Hematopoietic multipotent progenitor cell (in vitro differentiated cells): ENCODE measurements at regions not wholly inside any gene's neighbourhood (a gene's known extent, or its start where the extent isn't known, plus 50 kb on each side); places are given as distances from the start of the nearest gene placed in this dataset.
"Not testable (repeated sequence)": the region's sequence is repeated elsewhere in the genome, so short reads cannot be mapped to it uniquely, and the experiment has no call there.

Source experiments
- DNase-seq, 3 donors: peaks; one replicate each; pipeline ENCODE4 v3.0.0-alpha.2; 2011 to 2015; ENCODE audit warnings: low read depth in 2 of 3, low spot score in 2 of 3

- no peak for DNase-seq
Observed at GRCh38 chr2:239866778-239867177, 158.4 kb downstream of the NDUFA10 start.

GRCh38 chr2:239866350-239866749 is 158.8 kb downstream of the NDUFA10 start:
- no peak for DNase-seq

- not testable (repeated sequence) for DNase-seq
Observed at GRCh38 chr2:239865856-239866255, 159.3 kb downstream of the NDUFA10 start.

- no peak for DNase-seq
Observed at GRCh38 chr2:239865059-239865639, 160.0 kb downstream of the NDUFA10 start.

- DNase-seq: no peak
Observed at GRCh38 chr2:239864247-239865058, 160.7 kb downstream of the NDUFA10 start.

GRCh38 chr2:239862613-239863012 is 162.5 kb downstream of the NDUFA10 start:
- DNase-seq: no peak

- DNase-seq: peak in 2 of 3 donors; percentile 80 to 96
Observed at GRCh38 chr2:239858179-239858578, 167.0 kb downstream of the NDUFA10 start.

GRCh38 chr2:239857591-239857990 is 167.6 kb downstream of the NDUFA10 start:
- DNase-seq: no peak

- no peak for DNase-seq
Observed at GRCh38 chr2:239856620-239857285, 168.4 kb downstream of the NDUFA10 start.

- DNase-seq: no peak
Observed at GRCh38 chr2:239855863-239856587, 169.1 kb downstream of the NDUFA10 start.

- no peak for DNase-seq
Observed at GRCh38 chr2:239854596-239854995, 170.5 kb downstream of the NDUFA10 start.

- DNase-seq: no peak
Observed at GRCh38 chr2:239853706-239854327, 171.3 kb downstream of the NDUFA10 start.

- DNase-seq: no peak
Observed at GRCh38 chr2:239853121-239853520, 172.0 kb downstream of the NDUFA10 start.

GRCh38 chr2:239852272-239852671 is 172.9 kb downstream of the NDUFA10 start:
- no peak for DNase-seq

- DNase-seq: no peak
Observed at GRCh38 chr2:239846789-239847676, 178.1 kb downstream of the NDUFA10 start.

GRCh38 chr2:239845968-239846367 is 179.2 kb downstream of the NDUFA10 start:
- DNase-seq: no peak

- DNase-seq: no peak
Observed at GRCh38 chr2:239839306-239839705, 185.8 kb downstream of the NDUFA10 start.

GRCh38 chr2:239836021-239836765 is 188.9 kb downstream of the NDUFA10 start:
- DNase-seq: no peak

GRCh38 chr2:239835056-239835455 is 190.1 kb downstream of the NDUFA10 start:
- DNase-seq: no peak
